K562 (cell line): ENCODE measurements at regions not wholly inside any gene's neighbourhood (a gene's known extent, or its start where the extent isn't known, plus 50 kb on each side); places are given as distances from the start of the nearest gene placed in this dataset.

Source experiments
- HBP1 ChIP-seq: fragments of 450-650 bp; formaldehyde crosslinking; IDR thresholded peaks from 2 replicates; pipeline ENCODE4 v1.4.0; 2022; ENCODE audit warnings: missing genetic modification characterization
- KDM1A ChIP-seq, 2 experiments: fragments of 450-650 bp; IDR thresholded peaks; 2 replicates each; pipeline ENCODE4 v1.6.1; 2016; ENCODE audit warnings: mild to moderate bottlenecking in 2 of 2
- PPARD ChIP-seq: fragments of 250-450 bp; sonication (Bioruptor Pico); IDR thresholded peaks from 2 replicates; pipeline ENCODE4 v1.8.0; 2022; ENCODE audit warnings: inconsistent platforms, mild to moderate bottlenecking, moderate library complexity
- ZBTB33 ChIP-seq: sonication (generic); formaldehyde crosslinking; IDR thresholded peaks from 2 replicates; pipeline ENCODE4 v1.8.1; 2023; ENCODE audit warnings: mild to moderate bottlenecking, missing genetic modification reagents
- ZFX ChIP-seq: sonication (generic); formaldehyde crosslinking; IDR thresholded peaks from 2 replicates; pipeline ENCODE4 v1.8.0; 2022; ENCODE audit warnings: mild to moderate bottlenecking, missing genetic modification reagents, moderate library complexity
- ZNF280B ChIP-seq: fragments of 250-450 bp; sonication (Bioruptor Pico); IDR thresholded peaks from 2 replicates; pipeline ENCODE4 v1.5.1; 2021; ENCODE audit warnings: mild to moderate bottlenecking
- ZNF398 ChIP-seq: fragments of 250-450 bp; sonication (Bioruptor Pico); IDR thresholded peaks from 2 replicates; pipeline ENCODE4 v1.8.0; 2021; ENCODE audit warnings: moderate library complexity, mild to moderate bottlenecking, inconsistent platforms

GRCh38 chr3:72554689-72555088 lies 293.6 kb downstream of the SHQ1 start (continued):
- no peak for TF ChIP-seq ZBTB33
- peak; percentile 22 to 31; a peak in 1 of 4 replicates for TF ChIP-seq KDM1A (IDR thresholded peaks at IDR 0.05)
- TF ChIP-seq ZFX = no peak
- TF ChIP-seq HBP1 (CRISPR knock-in tag) = no peak
- TF ChIP-seq PPARD (CRISPR knock-in tag) = no peak
- TF ChIP-seq ZNF280B = no peak
- no peak for TF ChIP-seq ZNF398 (CRISPR knock-in tag)
